GM18951 (cell line): ENCODE measurements at regions not wholly inside any gene's neighbourhood (a gene's known extent, or its start where the extent isn't known, plus 50 kb on each side); places are given as distances from the start of the nearest gene placed in this dataset.
"Not testable (repeated sequence)": the region's sequence is repeated elsewhere in the genome, so short reads cannot be mapped to it uniquely, and the experiment has no call there.

Experiments used
- POLR2A ChIP-seq: IDR thresholded peaks from 4 replicates; pipeline ENCODE4 v1.6.1; 2011; ENCODE audit warnings: mild to moderate bottlenecking; ENCODE audit not compliant: insufficient read length, insufficient read depth; ENCODE audit errors: extremely low read depth
- in situ Hi-C: fragments of 300-500 bp; cut with MboI; formaldehyde crosslinking; loops from one replicate; pipeline ENCODE4 v1.12.0; 2022; ENCODE audit warnings: low sequenced_read_pairs, mixed read lengths, inconsistent platforms; ENCODE audit not compliant: unreplicated experiment

GRCh38 chr4:162977788-162978187 is 188.9 kb downstream of the NAF1 start:
- in situ Hi-C loops = no loop called here
- TF ChIP-seq POLR2A = no peak

GRCh38 chr4:162972661-162973330 is 193.9 kb downstream of the NAF1 start:
- no peak for TF ChIP-seq POLR2A
- in situ Hi-C loops = no loop called here

- in situ Hi-C loops = no loop called here
- no peak for TF ChIP-seq POLR2A
Measured at GRCh38 chr4:162969194-162969593, 197.5 kb downstream of the NAF1 start.

GRCh38 chr4:162965978-162966377 is 200.7 kb downstream of the NAF1 start:
- in situ Hi-C loops = not testable (repeated sequence)

GRCh38 chr4:162959046-162959445 is 207.6 kb downstream of the NAF1 start:
- in situ Hi-C loops = no loop called here
- TF ChIP-seq POLR2A = no peak

GRCh38 chr4:162957521-162958143 is 209.1 kb downstream of the NAF1 start:
- no peak for TF ChIP-seq POLR2A
- in situ Hi-C loops = no loop called here

- TF ChIP-seq POLR2A = no peak
- in situ Hi-C loops = no loop called here
Measured at GRCh38 chr4:162954976-162955375, 211.7 kb downstream of the NAF1 start.

GRCh38 chr4:162952232-162952631 is 214.5 kb downstream of the NAF1 start:
- in situ Hi-C loops = no loop called here
- no peak for TF ChIP-seq POLR2A

GRCh38 chr4:162945713-162946112 is 221.0 kb downstream of the NAF1 start:
- no peak for TF ChIP-seq POLR2A
- in situ Hi-C loops = no loop called here

GRCh38 chr4:162943263-162943662 is 223.4 kb downstream of the NAF1 start:
- in situ Hi-C loops = no loop called here
- no peak for TF ChIP-seq POLR2A

GRCh38 chr4:162938738-162939485 is 227.8 kb downstream of the NAF1 start:
- in situ Hi-C loops = no loop called here
- TF ChIP-seq POLR2A = no peak

- in situ Hi-C loops = no loop called here
- TF ChIP-seq POLR2A = no peak
Measured at GRCh38 chr4:162935214-162935613, 231.5 kb downstream of the NAF1 start.

- in situ Hi-C loops = no loop called here
- TF ChIP-seq POLR2A = no peak
Measured at GRCh38 chr4:162931286-162931685, 235.4 kb downstream of the NAF1 start.
